Right lobe of liver (tissue), 4 donors: ENCODE measurements at regions not wholly inside any gene's neighbourhood (a gene's known extent, or its start where the extent isn't known, plus 50 kb on each side); places are given as distances from the start of the nearest gene placed in this dataset.

Experiments
- CTCF ChIP-seq, 4 donors: fragments of 200-600 bp in 3 of 4; fragments of 450-650 bp in 1 of 4; IDR thresholded peaks; one replicate each; pipeline versions ENCODE4 v1.5.1 to v1.8.0; 2016 to 2022; ENCODE audit warnings: antibody characterized with exemption in 4 of 4, mild to moderate bottlenecking in 2 of 4
- POLR2A ChIP-seq: fragments of 450-650 bp; IDR thresholded peaks from one replicate; pipeline ENCODE4 v1.6.1; 2017; ENCODE audit warnings: antibody characterized with exemption, mild to moderate bottlenecking
- donor health status: DM: no; HTN: no; CAD: no.
- donor health status: DM: no; HTN: no; CAD: no.
- donor health status: DM: no; HTN: yes; CAD: no.

- TF ChIP-seq CTCF (IDR thresholded peaks at IDR 0.05) (no peak), POLR2A (no peak)
These were observed 631.0 kb upstream of the NXPH2 start for GRCh38 chr2:139411236-139411635.
